HepG2 (cell line): ENCODE measurements at regions not wholly inside any gene's neighbourhood (a gene's known extent, or its start where the extent isn't known, plus 50 kb on each side); places are given as distances from the start of the nearest gene placed in this dataset.

ENCODE experiments used
- ATAC-seq: fragments of 200-7000 bp; cut with Tn5 transposase; 3 replicates; pipeline ENCODE4 v1.9.1; 2020; ENCODE audit warnings: mild to moderate bottlenecking, moderate library complexity
- BruUV-seq: library from RNA; stranded (reverse); fragments of 400-500 nt; replicated peaks from 2 replicates; lab custom pipeline; 2021; lab: Mats Ljungman, UMichigan
- CTCF ChIA-PET: fragments of 300-600 bp; formaldehyde crosslinking; extraction: SDS; loops from one replicate; lab custom pipeline; 2021; ENCODE audit warnings: low total read pairs, inconsistent platforms, low intra/inter-chr PET ratio; lab: Yijun Ruan, JAX
- POLR2A ChIA-PET: fragments of 350-600 bp; sonication (Branson Sonifier 250); formaldehyde crosslinking; loops from one replicate; lab custom pipeline; 2020; ENCODE audit warnings: antibody characterized with exemption, inconsistent platforms; lab: Yijun Ruan, JAX
- DNase-seq: peaks from one replicate; pipeline ENCODE4 v3.0.0-alpha.2; 2015; ENCODE audit warnings: low spot score
- FAIRE-seq: peaks from 3 replicates; lab custom pipeline; 2011; peaks lifted over from hg19 to GRCh38; lab: Jason Lieb, UNC
- H2AFZ ChIP-seq: one replicate; pipeline ENCODE4 v1.6.1; 2011; ENCODE audit warnings: low read length, inconsistent platforms
- H3K27ac ChIP-seq: fragments of 300-600 bp; 3 replicates; pipeline ENCODE4 v1.8.0; 2011; ENCODE audit warnings: mixed run types, mild to moderate bottlenecking, mixed read lengths, low read length, inconsistent platforms; ENCODE audit not compliant: insufficient read depth; ENCODE audit errors: extremely low read length
- H3K27me3 ChIP-seq, 2 experiments: fragments of 200-600 bp in 1 of 2; 2 replicates in 1 of 2; 3 replicates in 1 of 2; pipeline versions ENCODE4 v1.6.0 to v1.8.0; 2011; ENCODE audit warnings: low read length in 2 of 2, mild to moderate bottlenecking in 2 of 2, moderate library complexity in 2 of 2, inconsistent platforms in 1 of 2; ENCODE audit not compliant: insufficient read depth in 2 of 2, control insufficient read depth in 1 of 2
- H3K36me3 ChIP-seq, 2 experiments: fragments of 200-600 bp in 1 of 2; replicated peaks in 1 of 2; 2 replicates in 1 of 2; 3 replicates in 1 of 2; pipeline versions ENCODE4 v1.5.1 to v1.8.0; 2011; ENCODE audit warnings: low read length in 2 of 2, inconsistent platforms in 1 of 2; ENCODE audit not compliant: insufficient read depth in 2 of 2, control insufficient read depth in 1 of 2
- H3K4me1 ChIP-seq: 2 replicates; pipeline ENCODE4 v1.5.1; 2012; ENCODE audit warnings: low read length, inconsistent platforms; ENCODE audit not compliant: insufficient read depth
- H3K4me2 ChIP-seq: 2 replicates; pipeline ENCODE4 v1.6.0; 2011; ENCODE audit warnings: low read depth, low read length, inconsistent platforms
- H3K4me3 ChIP-seq, 3 experiments: fragments of 200-600 bp in 1 of 3; sonication (generic), shearing (Covaris generic) in 1 of 3; replicated peaks in 1 of 3; 2 replicates each; pipeline ENCODE4 v1.5.1; 2011 to 2016; ENCODE audit warnings: low read length in 3 of 3, inconsistent platforms in 2 of 3, low read depth in 2 of 3, mild to moderate bottlenecking in 2 of 3, control low read depth in 1 of 3, mixed read lengths in 1 of 3; ENCODE audit not compliant: insufficient read depth in 1 of 3
- H3K79me2 ChIP-seq: one replicate; pipeline ENCODE4 v1.6.1; 2011; ENCODE audit warnings: low read length, inconsistent platforms; ENCODE audit not compliant: insufficient read depth
- H3K9ac ChIP-seq: 2 replicates; pipeline ENCODE4 v1.6.0; 2011; ENCODE audit warnings: mild to moderate bottlenecking, low read depth, low read length, inconsistent platforms; ENCODE audit not compliant: insufficient read depth
- H3K9me3 ChIP-seq: 2 replicates; pipeline ENCODE4 v1.5.1; 2012; ENCODE audit warnings: mild to moderate bottlenecking, low read length
- H4K20me1 ChIP-seq: 2 replicates; pipeline ENCODE4 v1.6.0; 2011; ENCODE audit warnings: inconsistent platforms, mild to moderate bottlenecking, low read length, moderate library complexity; ENCODE audit not compliant: insufficient read depth
- EHMT2 ChIP-seq: fragments of 200-600 bp; sonication (generic); IDR thresholded peaks from 2 replicates; pipeline ENCODE4 v1.7.0; 2017; ENCODE audit warnings: antibody characterized with exemption, low read depth, low read length, borderline replicate concordance
- KAT2B ChIP-seq: fragments of 150-350 bp; IDR thresholded peaks from 2 replicates; pipeline ENCODE4 v1.6.1; 2014; ENCODE audit warnings: low read depth, low read length, borderline replicate concordance
- PLRG1 ChIP-seq: fragments of 450-650 bp; conservative IDR thresholded peaks from 2 replicates; pipeline ENCODE4 v1.6.1; 2016
- TCF7 ChIP-seq: sonication (generic); IDR thresholded peaks from 2 replicates; pipeline ENCODE4 v1.6.1; 2016; ENCODE audit warnings: antibody characterized with exemption, low read depth
- WGBS: methylation state at CpG from one replicate; pipeline ENCODE4 v1.1.6; 2017; ENCODE audit warnings: low lambda C conversion rate; 5-methylcytosine and 5-hydroxymethylcytosine counted together
- in situ Hi-C: cut with HindIII; loops from 2 replicates; pipeline ENCODE4 v1.10.0; 2017; ENCODE audit warnings: low pct_unique_long_range_greater_than_20kb; ENCODE audit not compliant: extremely low pct_ligation_motif_present
- intact Hi-C: fragments of 100-400 bp; cut with micrococcal nuclease; formaldehyde crosslinking; loops from one replicate; pipeline ENCODE4 v1.10.0; 2022; ENCODE audit not compliant: unreplicated experiment
- TF ChIP-seq, protein P1 (sequence below): IDR thresholded peaks from 2 replicates; pipeline ENCODE4 v1.6.1; 2016; ENCODE audit warnings: missing genetic modification reagents, missing compliant biosample characterization

DNA sequence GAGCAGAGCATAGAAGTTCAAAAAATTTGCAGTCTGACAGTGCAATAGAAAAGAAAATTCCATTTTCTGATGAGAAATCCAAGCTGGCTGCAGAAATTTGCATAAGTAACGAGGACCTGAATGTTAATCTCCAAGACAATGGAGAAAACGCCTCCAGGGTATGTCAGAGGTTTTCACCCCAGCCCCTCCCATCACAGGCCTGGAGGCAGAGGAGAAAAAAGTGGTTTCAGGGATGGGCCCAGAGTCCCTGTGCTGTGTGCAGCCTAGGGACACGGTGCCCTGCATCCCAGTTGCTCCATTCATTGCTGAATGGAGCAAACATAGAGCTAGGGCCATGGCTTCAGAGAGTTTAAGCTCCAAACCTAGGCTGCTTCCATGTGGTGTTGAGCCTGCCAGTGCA, 327.9 kb upstream of the KHDRBS2 start:
- CTCF ChIA-PET: no interaction called here
- FAIRE-seq: no peak
- H4K20me1 ChIP-seq: no peaks in the 10 kb centered on the region

GRCh38 chr6:62612471-62612870, 326.4 kb upstream of the KHDRBS2 start:
- no peak for FAIRE-seq
- WGBS: 0% methylated on average over 3 of the region's 3 CpGs

More for the DNA sequence above, 327.9 kb upstream of the KHDRBS2 start:
- Histone ChIP-seq H3K4me1 (no peaks in the 10 kb centered on the region), H3K4me3 (no peak overlapping the region), H3K9me3 (no peaks in the 10 kb centered on the region; the same call in none of the 2 replicates), H3K36me3 (no peaks in the 10 kb centered on the region), H3K79me2 (no peaks in the 10 kb centered on the region), H3K27me3 (no peaks in the 10 kb centered on the region), H3K4me2 (no peak overlapping the region), H3K9ac (no peak overlapping the region), H2AFZ (no peak overlapping the region), H3K27ac (no peak overlapping the region)
- no peak for ATAC-seq
- TF ChIP-seq, protein P1, sequence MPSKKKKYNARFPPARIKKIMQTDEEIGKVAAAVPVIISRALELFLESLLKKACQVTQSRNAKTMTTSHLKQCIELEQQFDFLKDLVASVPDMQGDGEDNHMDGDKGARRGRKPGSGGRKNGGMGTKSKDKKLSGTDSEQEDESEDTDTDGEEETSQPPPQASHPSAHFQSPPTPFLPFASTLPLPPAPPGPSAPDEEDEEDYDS: no peak
- no peak for DNase-seq
- 3% methylated on average over 3 of the region's 3 CpGs for WGBS
- intact Hi-C loops: no loop called here
- in situ Hi-C loops: no loop called here
- POLR2A ChIA-PET: no interaction called here
- BruUV-seq: no TSS peak

More at GRCh38 chr6:62612471-62612870, 326.4 kb upstream of the KHDRBS2 start:
- Histone ChIP-seq H3K9ac (no peak overlapping the region), H3K27me3 (no peaks in the 10 kb centered on the region), H3K4me3 (no peak overlapping the region), H4K20me1 (no peaks in the 10 kb centered on the region), H3K79me2 (no peaks in the 10 kb centered on the region), H3K36me3 (no peaks in the 10 kb centered on the region), H2AFZ (no peak overlapping the region), H3K27ac (no peak overlapping the region), H3K4me2 (no peak overlapping the region), H3K4me1 (no peaks in the 10 kb centered on the region), H3K9me3 (no peaks in the 10 kb centered on the region; the same call in none of the 2 replicates)
- ChIA-PET CTCF (no interaction called here), POLR2A (no interaction called here)
- intact Hi-C loops (no loop called here), in situ Hi-C loops (no loop called here)
- ATAC-seq: no peak
- BruUV-seq: no TSS peak
- no peak for DNase-seq
- TF ChIP-seq EHMT2: no peak
- TF ChIP-seq PLRG1: no peak
- no peak for TF ChIP-seq TCF7
- TF ChIP-seq KAT2B: no peak
